Skeletal muscle satellite cell (primary cell): ENCODE measurements at regions not wholly inside any gene's neighbourhood (a gene's known extent, or its start where the extent isn't known, plus 50 kb on each side); places are given as distances from the start of the nearest gene placed in this dataset.
"Not testable (repeated sequence)": the region's sequence is repeated elsewhere in the genome, so short reads cannot be mapped to it uniquely, and the experiment has no call there.

Experiments used
- H3K27me3 ChIP-seq: 2 replicates; pipeline ENCODE4 v1.7.0; 2013; ENCODE audit warnings: low read length; ENCODE audit not compliant: control insufficient read depth, insufficient read depth
- H3K36me3 ChIP-seq: 2 replicates; pipeline ENCODE4 v1.7.0; 2013; ENCODE audit warnings: mild to moderate bottlenecking, control low read depth, low read length; ENCODE audit not compliant: insufficient read depth
- H3K4me1 ChIP-seq: 2 replicates; pipeline ENCODE4 v1.7.0; 2013; ENCODE audit warnings: low read length; ENCODE audit not compliant: control insufficient read depth, insufficient read depth
- H3K4me2 ChIP-seq: 2 replicates; pipeline ENCODE4 v1.7.0; 2013; ENCODE audit warnings: mild to moderate bottlenecking, low read length
- H3K4me3 ChIP-seq: 2 replicates; pipeline ENCODE4 v1.7.0; 2013; ENCODE audit warnings: low read length
- H3K9ac ChIP-seq: 2 replicates; pipeline ENCODE4 v1.7.0; 2013; ENCODE audit warnings: mild to moderate bottlenecking, low read depth, low read length, moderate library complexity
- H3K9me3 ChIP-seq: replicated peaks from 2 replicates; pipeline ENCODE4 v1.7.0; 2013; ENCODE audit warnings: mild to moderate bottlenecking, control low read depth, low read length

DNA sequence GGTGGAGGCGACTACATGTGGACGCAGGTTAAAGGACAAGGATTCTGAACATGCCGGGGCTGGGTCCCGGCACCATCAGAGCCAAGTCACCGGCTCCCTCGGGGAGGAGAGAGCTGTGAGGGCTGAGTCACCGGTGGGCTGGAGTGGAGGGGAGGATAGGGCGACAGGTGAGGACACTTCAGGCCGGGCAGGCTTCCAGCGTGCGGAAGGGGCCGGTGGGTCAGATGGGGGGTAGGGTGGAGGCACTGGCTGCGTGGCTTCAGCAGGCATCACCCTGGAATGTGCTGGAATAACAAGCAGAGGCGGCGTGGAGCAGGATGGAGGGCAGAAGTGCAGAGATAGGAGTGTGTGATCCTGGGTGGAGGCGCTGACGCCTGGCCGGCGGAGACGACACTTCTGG, 4435.3 kb upstream of the TPTE start:
- H3K4me2 ChIP-seq, H3K9me3 ChIP-seq, H3K9ac ChIP-seq, H3K4me3 ChIP-seq, H3K27me3 ChIP-seq, H3K36me3 ChIP-seq, H3K4me1 ChIP-seq: not testable (repeated sequence)

DNA sequence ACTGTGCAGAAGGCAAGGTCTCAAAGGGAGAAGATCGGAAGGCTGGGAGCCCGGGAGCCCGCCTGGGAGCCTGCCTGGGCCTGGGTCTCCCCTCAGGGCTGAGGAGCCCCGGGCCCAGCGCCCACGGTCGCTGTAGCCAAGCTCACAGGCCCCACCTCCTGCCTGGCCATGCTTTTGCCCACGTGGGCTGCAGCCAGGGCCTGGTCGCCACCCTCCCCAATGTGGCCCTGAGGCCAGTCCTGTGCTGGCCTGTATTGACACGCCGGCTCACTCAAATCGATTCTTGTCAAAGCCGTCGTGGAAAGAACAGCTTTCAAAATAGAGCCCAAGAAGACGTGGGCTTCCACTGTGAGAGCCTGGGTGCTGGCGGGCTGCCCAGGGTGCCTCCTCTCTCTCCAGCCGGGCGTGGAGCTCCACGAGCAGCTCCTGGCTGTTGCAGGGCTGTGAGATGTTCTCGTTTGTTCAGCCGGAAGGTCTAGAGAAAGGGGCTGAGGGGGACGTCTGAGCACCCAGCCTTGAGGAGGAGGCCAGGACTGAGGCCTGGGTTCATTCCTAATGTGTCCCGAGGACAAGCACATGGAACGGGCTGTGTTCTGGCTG, 4433.7 kb upstream of the TPTE start:
- H3K4me3 ChIP-seq, H3K36me3 ChIP-seq, H3K27me3 ChIP-seq, H3K9ac ChIP-seq, H3K4me1 ChIP-seq, H3K4me2 ChIP-seq, H3K9me3 ChIP-seq: not testable (repeated sequence)

DNA sequence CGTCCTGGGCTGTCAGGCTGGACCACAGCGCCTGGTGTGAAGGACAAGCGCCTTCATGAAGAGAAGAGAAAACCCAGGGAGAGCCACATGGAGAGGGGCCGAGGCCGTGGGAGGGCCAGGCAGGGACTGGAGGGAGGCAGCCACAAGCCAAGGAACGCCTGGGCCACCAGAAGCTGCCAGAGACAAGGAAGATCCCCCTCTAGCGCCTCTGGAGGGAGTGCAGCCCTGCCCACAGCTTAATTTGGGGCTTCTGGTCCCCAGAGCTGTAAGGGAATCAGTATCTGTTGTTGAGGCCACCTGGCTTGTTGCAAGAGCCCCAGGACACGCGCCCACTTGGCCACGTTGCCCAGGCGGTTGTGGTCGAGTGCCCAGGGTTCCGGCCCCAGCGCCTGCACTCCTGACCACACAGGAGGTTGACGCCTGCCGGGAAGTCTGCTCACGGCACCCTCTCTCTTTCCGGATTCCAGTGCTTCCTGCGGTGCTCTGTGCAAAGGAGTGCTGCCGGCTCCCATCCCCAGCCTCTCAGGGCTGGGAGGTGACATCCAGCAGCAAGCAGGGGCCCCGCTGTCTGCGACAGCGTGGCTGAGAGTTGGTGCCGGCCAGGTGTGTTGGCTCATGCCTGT, 4431.0 kb upstream of the TPTE start:
- H3K27me3 ChIP-seq, H3K4me3 ChIP-seq, H3K36me3 ChIP-seq, H3K4me1 ChIP-seq, H3K4me2 ChIP-seq, H3K9me3 ChIP-seq, H3K9ac ChIP-seq: not testable (repeated sequence)

DNA sequence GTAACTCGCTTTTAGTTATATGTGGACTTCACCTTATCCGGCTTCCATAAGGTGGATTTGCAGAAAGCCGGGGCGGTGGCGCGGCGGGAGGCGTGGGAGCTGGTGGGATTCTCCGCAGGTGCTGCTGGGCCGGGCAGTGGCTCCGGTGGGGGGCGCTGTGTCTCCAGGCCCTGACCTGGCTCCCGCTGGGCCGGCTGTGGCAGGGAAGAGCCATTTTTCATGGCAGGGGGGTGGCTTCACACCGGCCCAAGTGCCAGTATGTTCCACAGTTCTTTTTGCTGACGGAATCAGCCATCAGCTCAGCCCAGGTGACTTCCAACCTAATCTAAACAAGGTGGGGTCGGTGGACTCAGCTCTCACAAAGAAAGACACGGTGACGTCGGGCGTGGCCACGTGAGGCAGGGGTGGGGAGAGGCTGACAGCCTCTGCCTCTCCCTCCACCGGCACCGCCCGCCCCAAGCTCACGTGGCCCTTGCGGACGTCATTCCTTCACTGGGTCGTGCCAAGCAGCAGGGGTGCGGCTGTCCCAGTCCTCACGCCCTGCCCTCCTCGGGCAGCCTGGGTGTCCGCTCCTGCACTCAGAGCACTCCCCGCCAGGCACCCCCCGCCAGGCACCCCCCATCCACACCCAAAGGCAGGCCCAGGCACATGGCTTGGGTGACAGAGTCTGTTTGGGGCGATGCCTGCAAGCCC, 4429.9 kb upstream of the TPTE start:
- H3K27me3 ChIP-seq, H3K4me3 ChIP-seq, H3K4me1 ChIP-seq, H3K4me2 ChIP-seq, H3K9me3 ChIP-seq, H3K36me3 ChIP-seq, H3K9ac ChIP-seq: not testable (repeated sequence)

GRCh38 chr21:6092401-6092800, 4429.0 kb upstream of the TPTE start:
- H3K9me3 ChIP-seq, H3K27me3 ChIP-seq, H3K4me1 ChIP-seq, H3K4me3 ChIP-seq, H3K36me3 ChIP-seq, H3K9ac ChIP-seq, H3K4me2 ChIP-seq: not testable (repeated sequence)

DNA sequence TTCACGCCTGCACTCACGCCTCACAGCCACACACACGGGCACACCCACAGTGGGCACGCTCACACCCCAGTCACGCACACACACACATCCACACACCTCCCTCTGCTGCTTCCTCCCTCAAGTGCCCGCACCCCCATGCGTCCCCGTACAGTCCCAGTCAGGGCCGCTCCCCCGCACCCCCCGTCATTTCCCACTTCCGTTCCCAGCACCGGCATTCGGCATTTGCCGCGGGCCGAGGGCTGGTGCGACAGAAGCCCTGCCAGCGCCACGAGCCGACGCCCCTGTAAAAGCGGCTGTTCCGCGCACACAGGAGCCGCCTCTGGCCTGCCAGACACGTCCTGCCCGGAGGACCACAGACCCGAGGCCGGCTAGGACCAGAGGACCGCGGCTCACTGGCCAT, 4428.0 kb upstream of the TPTE start:
- H3K4me1 ChIP-seq, H3K9me3 ChIP-seq, H3K27me3 ChIP-seq, H3K4me3 ChIP-seq, H3K4me2 ChIP-seq, H3K9ac ChIP-seq, H3K36me3 ChIP-seq: not testable (repeated sequence)

- H3K4me2 ChIP-seq, H3K9me3 ChIP-seq, H3K4me3 ChIP-seq, H3K4me1 ChIP-seq, H3K27me3 ChIP-seq, H3K9ac ChIP-seq, H3K36me3 ChIP-seq: not testable (repeated sequence)
Observed at GRCh38 chr21:6093870-6094269, 4427.5 kb upstream of the TPTE start.

DNA sequence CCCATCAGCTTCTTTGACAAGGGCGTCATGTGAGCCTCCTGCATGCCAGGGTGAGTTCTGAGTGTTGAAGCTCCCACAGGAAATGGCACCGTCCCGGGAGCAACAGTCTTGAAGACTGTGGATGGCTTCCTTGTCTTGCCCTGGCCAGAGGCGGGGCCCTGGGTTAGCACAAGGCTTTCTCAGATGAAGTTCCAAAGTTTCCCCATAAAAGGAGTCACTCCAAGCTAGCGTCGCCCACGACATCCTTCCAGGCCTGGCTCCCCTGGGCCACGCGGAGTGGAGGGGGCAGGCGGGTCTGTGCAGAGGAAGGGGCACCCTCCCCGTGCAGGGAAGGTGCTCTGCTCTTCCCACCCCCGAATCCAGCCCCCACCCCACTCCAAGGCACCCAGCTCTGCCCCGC, 4426.1 kb upstream of the TPTE start:
- not testable (repeated sequence) for H3K27me3 ChIP-seq, H3K4me1 ChIP-seq, H3K9me3 ChIP-seq, H3K4me2 ChIP-seq, H3K4me3 ChIP-seq, H3K9ac ChIP-seq, H3K36me3 ChIP-seq

DNA sequence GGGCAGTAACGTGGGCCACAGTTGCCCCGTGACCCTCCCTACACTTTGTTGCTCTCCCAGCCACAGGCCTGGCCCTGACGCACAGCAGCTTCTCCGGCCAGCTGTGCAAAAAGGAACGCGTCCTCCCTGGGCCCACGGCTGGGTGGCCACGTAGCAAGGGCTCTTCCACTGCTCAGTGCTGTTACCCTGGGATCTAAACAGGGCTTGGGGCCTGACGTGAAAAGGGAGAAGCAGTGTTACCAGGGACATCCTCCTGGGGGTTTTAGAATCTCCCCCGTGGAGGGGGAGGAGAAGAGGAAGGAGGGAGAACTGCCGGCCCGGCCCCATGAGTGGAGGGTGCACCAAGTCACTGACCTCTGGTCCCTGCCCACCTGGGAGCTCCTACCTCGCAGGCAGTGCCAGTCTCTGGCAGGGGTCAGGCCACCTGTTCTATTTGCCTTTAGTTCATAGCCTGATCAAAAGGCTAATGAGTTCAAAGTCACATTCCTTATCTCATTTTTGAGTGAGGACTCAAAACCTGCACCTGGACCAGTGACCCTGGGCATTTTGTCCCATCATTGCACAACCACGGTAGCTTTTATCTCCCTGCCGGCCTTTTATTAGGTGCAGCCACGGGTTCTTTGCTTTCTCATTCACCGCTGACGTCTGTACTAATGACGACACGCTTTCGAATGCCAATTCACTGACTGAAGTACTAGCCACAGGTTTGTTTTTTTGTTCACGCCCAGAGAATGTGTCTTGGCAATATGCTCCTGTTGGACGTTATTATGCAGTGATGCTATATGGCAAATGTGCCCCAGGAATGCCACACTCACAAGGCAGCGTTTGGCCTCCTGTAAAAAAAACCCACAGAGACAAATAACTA, 4424.6 kb upstream of the TPTE start:
- not testable (repeated sequence) for H3K9me3 ChIP-seq, H3K27me3 ChIP-seq, H3K4me3 ChIP-seq, H3K9ac ChIP-seq, H3K4me1 ChIP-seq, H3K4me2 ChIP-seq, H3K36me3 ChIP-seq

DNA sequence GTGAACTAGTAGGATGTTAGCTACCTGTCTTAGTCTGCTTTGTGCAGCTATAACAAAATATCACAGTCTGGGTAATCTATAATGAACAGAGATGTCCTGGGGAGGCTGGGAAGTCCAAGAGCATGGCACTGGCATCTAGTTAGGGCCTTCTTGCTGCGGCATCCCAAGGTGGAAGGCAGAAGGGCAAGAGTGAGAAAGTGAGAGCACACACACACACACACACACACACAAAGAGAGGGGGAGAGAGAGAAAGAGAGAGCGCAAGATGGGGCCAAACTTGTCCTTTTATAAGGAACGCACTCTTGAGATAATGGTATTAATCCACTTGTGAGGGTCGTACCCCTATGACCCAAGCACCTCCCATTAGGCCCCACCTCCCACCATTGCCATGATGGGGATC, 4423.6 kb upstream of the TPTE start:
- H3K27me3 ChIP-seq, H3K9ac ChIP-seq, H3K36me3 ChIP-seq, H3K4me1 ChIP-seq, H3K4me3 ChIP-seq, H3K4me2 ChIP-seq, H3K9me3 ChIP-seq: not testable (repeated sequence)

DNA sequence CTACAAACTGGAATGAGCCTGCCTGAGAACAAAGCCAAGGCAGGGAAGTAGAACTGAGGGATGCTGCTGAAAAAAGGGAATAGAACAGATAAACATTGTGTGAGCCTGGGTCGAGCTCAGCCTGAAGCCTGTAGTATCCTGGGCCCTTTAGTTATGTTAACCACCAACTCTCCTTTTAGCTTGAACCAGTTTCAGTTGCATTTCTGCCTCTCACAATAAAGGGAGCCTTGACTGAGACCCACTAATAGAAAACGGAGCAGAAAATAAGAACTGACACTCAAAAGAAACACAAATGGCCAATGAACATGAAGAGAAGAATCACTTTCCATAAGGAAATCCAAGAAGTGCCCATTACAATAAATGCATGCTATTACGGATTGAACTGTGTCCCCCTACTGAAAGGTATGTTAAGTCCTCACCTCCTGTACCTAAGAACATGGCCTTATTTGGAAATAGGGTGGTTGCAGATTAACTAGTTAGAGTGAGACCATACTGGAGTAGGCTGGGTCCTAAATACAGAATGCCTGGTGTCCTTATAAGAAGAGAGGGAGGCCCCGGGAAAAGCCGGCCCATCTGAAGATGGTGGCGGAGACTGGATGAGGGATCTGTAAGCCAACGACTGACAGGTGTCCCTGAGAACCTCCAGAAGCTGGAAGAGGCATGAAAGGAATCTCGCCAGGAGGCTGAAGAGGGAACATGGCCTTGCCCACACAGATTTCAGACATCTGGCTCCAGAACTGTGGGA, 4423.0 kb upstream of the TPTE start:
- not testable (repeated sequence) for H3K4me1 ChIP-seq, H3K4me3 ChIP-seq, H3K27me3 ChIP-seq, H3K9ac ChIP-seq, H3K4me2 ChIP-seq, H3K36me3 ChIP-seq, H3K9me3 ChIP-seq
